ENCODE measurements at regions not wholly inside any gene's neighbourhood (a gene's known extent, or its start where the extent isn't known, plus 50 kb on each side); places are given as distances from the start of the nearest gene placed in this dataset.

- TF ChIP-seq CTCF (conservative IDR thresholded peaks at IDR 0.05; ENCODE audit: control insufficient read depth, insufficient read depth, low read depth, low read length): no peak
- no peak overlapping the region for H3K4me3 ChIP-seq (ENCODE audit: control insufficient read depth, low read depth, low read length)
- DNase-seq (ENCODE audit: low read depth): peak; percentile 91
These were observed 50.3 kb upstream of the ENPP6 start for GRCh38 chr4:184267673-184268583.

Measured in fibroblast of mammary gland (primary cell).